Small intestine (tissue), 7 donors: ENCODE measurements at regions not wholly inside any gene's neighbourhood (a gene's known extent, or its start where the extent isn't known, plus 50 kb on each side); places are given as distances from the start of the nearest gene placed in this dataset.

ENCODE experiments used
- DNase-seq, 2 donors: peaks; one replicate each; pipeline versions ENCODE4 v3.0.0 to v3.0.0-alpha.2; 2013
- FAIRE-seq: peaks from 2 replicates; lab custom pipeline; 2012; peaks lifted over from hg19 to GRCh38; lab: Jason Lieb, UNC
- H3K27ac ChIP-seq, 3 donors: one replicate each; pipeline ENCODE4 v1.5.1; 2013; ENCODE audit warnings: low read length in 2 of 3, mild to moderate bottlenecking in 2 of 3, control low read depth in 1 of 3, inconsistent platforms in 1 of 3, low read depth in 1 of 3, moderate library complexity in 1 of 3
- H3K27me3 ChIP-seq, 3 donors: one replicate each; pipeline ENCODE4 v1.6.1; 2013; ENCODE audit warnings: low read length in 3 of 3, inconsistent platforms in 1 of 3; ENCODE audit not compliant: control insufficient read depth in 3 of 3, insufficient read depth in 3 of 3
- H3K36me3 ChIP-seq, 3 donors: one replicate each; pipeline ENCODE4 v1.6.1; 2013; ENCODE audit warnings: low read length in 3 of 3, inconsistent platforms in 1 of 3, low read depth in 1 of 3, mild to moderate bottlenecking in 1 of 3, moderate library complexity in 1 of 3; ENCODE audit not compliant: control insufficient read depth in 3 of 3, insufficient read depth in 2 of 3
- H3K4me1 ChIP-seq, 3 donors: one replicate each; pipeline ENCODE4 v1.6.1; 2013; ENCODE audit warnings: low read length in 2 of 3, inconsistent platforms in 1 of 3, low read depth in 1 of 3, mild to moderate bottlenecking in 1 of 3, moderate library complexity in 1 of 3; ENCODE audit not compliant: control insufficient read depth in 3 of 3, insufficient read depth in 2 of 3
- H3K4me3 ChIP-seq, 3 donors: one replicate each; pipeline ENCODE4 v1.5.1; 2013; ENCODE audit warnings: low read length in 3 of 3, control low read depth in 1 of 3, inconsistent platforms in 1 of 3, low read depth in 1 of 3, mild to moderate bottlenecking in 1 of 3, moderate library complexity in 1 of 3
- H3K9me3 ChIP-seq, 2 donors: one replicate each; pipeline ENCODE4 v1.6.1; 2013; ENCODE audit warnings: low read depth in 1 of 2, low read length in 1 of 2; ENCODE audit not compliant: control insufficient read depth in 2 of 2, insufficient read depth in 1 of 2
- WGBS, 3 donors: extraction: QIAGEN DNeasy Blood & Tissue Kit; methylation state at CpG; one replicate each; pipeline ENCODE4 v1.1.7; 2013; 5-methylcytosine and 5-hydroxymethylcytosine counted together
- donor health status: healthy with polysubstance abuse.
- donor health status: control.
- donor health status: control.
- donor health status: Bipolar disorder and iron deficiency.
- donor health status: healthy.

- no peak for FAIRE-seq
- no peak for DNase-seq
Observed at GRCh38 chr7:125678771-125679170, 749.1 kb upstream of the POT1 start.

GRCh38 chr7:125675640-125676039, 746.0 kb upstream of the POT1 start:
- no peaks in the 10 kb centered on the region for H3K4me1 ChIP-seq
- no peak overlapping the region for H3K27ac ChIP-seq
- FAIRE-seq (no peak), DNase-seq (no peak)
- H3K36me3 ChIP-seq = no peaks in the 10 kb centered on the region
- H3K4me3 ChIP-seq = no peak overlapping the region
- no peaks in the 10 kb centered on the region for H3K9me3 ChIP-seq
- no peaks in the 10 kb centered on the region for H3K27me3 ChIP-seq
- WGBS, 3 donors = 48 to 67% (median 60%) methylated on average over 2 of the region's 2 CpGs

More at GRCh38 chr7:125678771-125679170, 749.1 kb upstream of the POT1 start:
- no peaks in the 10 kb centered on the region for H3K36me3 ChIP-seq
- H3K27ac ChIP-seq = no peak overlapping the region
- H3K9me3 ChIP-seq = no peaks in the 10 kb centered on the region
- H3K27me3 ChIP-seq = no peaks in the 10 kb centered on the region
- WGBS, 3 donors = 58 to 72% (median 67%) methylated on average over 2 of the region's 2 CpGs
- H3K4me3 ChIP-seq = no peak overlapping the region
- H3K4me1 ChIP-seq = no peaks in the 10 kb centered on the region

GRCh38 chr7:125675169-125675568, 745.5 kb upstream of the POT1 start:
- 92 to 95% (median 93%) methylated on average over 4 of the region's 4 CpGs for WGBS, 3 donors
- no peak for DNase-seq
- no peaks in the 10 kb centered on the region for H3K9me3 ChIP-seq
- no peak overlapping the region for H3K4me3 ChIP-seq
- no peaks in the 10 kb centered on the region for H3K4me1 ChIP-seq
- H3K27ac ChIP-seq = no peak overlapping the region
- no peaks in the 10 kb centered on the region for H3K36me3 ChIP-seq
- no peaks in the 10 kb centered on the region for H3K27me3 ChIP-seq
- FAIRE-seq = no peak

- Histone ChIP-seq H3K4me3 (no peak overlapping the region), H3K27me3 (no peaks in the 10 kb centered on the region), H3K4me1 (no peaks in the 10 kb centered on the region), H3K9me3 (peaks cover 0 to 2% of the 10 kb centered on the region in 2 donors), H3K36me3 (no peaks in the 10 kb centered on the region), H3K27ac (no peak overlapping the region)
- DNase-seq = peak in 1 of 2 donors; percentile 16
- no peak for FAIRE-seq
- WGBS, 3 donors = 82 to 83% (median 83%) methylated on average over 1 of the region's 1 CpG
Observed at GRCh38 chr7:125670926-125671572, 741.4 kb upstream of the POT1 start.

- Histone ChIP-seq H3K4me3 (no peak overlapping the region), H3K4me1 (no peaks in the 10 kb centered on the region), H3K27ac (no peak overlapping the region), H3K27me3 (no peaks in the 10 kb centered on the region), H3K9me3 (peaks cover 0 to 2% of the 10 kb centered on the region in 2 donors), H3K36me3 (no peaks in the 10 kb centered on the region)
- DNase-seq (no peak), FAIRE-seq (no peak)
- WGBS, 3 donors = 74 to 78% (median 77%) methylated on average over 4 of the region's 4 CpGs
Observed at GRCh38 chr7:125668321-125668993, 738.8 kb upstream of the POT1 start.

- FAIRE-seq (no peak), DNase-seq (no peak)
- no peak overlapping the region for H3K27ac ChIP-seq
- peaks cover 0 to 2% of the 10 kb centered on the region in 2 donors for H3K9me3 ChIP-seq
- H3K36me3 ChIP-seq = no peaks in the 10 kb centered on the region
- H3K4me1 ChIP-seq = no peaks in the 10 kb centered on the region
- 90 to 97% (median 93%) methylated on average over 1 of the region's 1 CpG for WGBS, 3 donors
- H3K27me3 ChIP-seq = no peaks in the 10 kb centered on the region
- H3K4me3 ChIP-seq = no peak overlapping the region
Observed at GRCh38 chr7:125664625-125665024, 735.0 kb upstream of the POT1 start.

GRCh38 chr7:125663961-125664360, 734.3 kb upstream of the POT1 start:
- Histone ChIP-seq H3K27ac (no peak overlapping the region), H3K36me3 (no peaks in the 10 kb centered on the region), H3K4me3 (no peak overlapping the region), H3K9me3 (peaks cover 0 to 2% of the 10 kb centered on the region in 2 donors), H3K27me3 (no peaks in the 10 kb centered on the region), H3K4me1 (no peaks in the 10 kb centered on the region)
- DNase-seq (peak in 1 of 2 donors; percentile 11), FAIRE-seq (no peak)
- 11 to 46% (median 19%) methylated on average over 3 of the region's 3 CpGs for WGBS, 3 donors

- Histone ChIP-seq H3K4me1 (no peaks in the 10 kb centered on the region), H3K36me3 (no peaks in the 10 kb centered on the region), H3K27me3 (no peaks in the 10 kb centered on the region), H3K27ac (no peak overlapping the region), H3K9me3 (no peaks in the 10 kb centered on the region), H3K4me3 (no peak overlapping the region)
- peak in 1 of 2 donors; percentile 12 for DNase-seq
- no peak for FAIRE-seq
- 41 to 54% (median 46%) methylated on average over 3 of the region's 3 CpGs for whole genome bisulfite sequencing, 3 donors
Observed at GRCh38 chr7:125661677-125662076, 732.1 kb upstream of the POT1 start.
